NCI-H2081 (cell line): ENCODE measurements at regions not wholly inside any gene's neighbourhood (a gene's known extent, or its start where the extent isn't known, plus 50 kb on each side); places are given as distances from the start of the nearest gene placed in this dataset.
"Not testable (repeated sequence)": the region's sequence is repeated elsewhere in the genome, so short reads cannot be mapped to it uniquely, and the experiment has no call there.

Source experiments
- DNase-seq, 2 experiments: peaks; one replicate each; lab custom pipeline; 2025; lab: John Stamatoyannopoulos, UW

DNA sequence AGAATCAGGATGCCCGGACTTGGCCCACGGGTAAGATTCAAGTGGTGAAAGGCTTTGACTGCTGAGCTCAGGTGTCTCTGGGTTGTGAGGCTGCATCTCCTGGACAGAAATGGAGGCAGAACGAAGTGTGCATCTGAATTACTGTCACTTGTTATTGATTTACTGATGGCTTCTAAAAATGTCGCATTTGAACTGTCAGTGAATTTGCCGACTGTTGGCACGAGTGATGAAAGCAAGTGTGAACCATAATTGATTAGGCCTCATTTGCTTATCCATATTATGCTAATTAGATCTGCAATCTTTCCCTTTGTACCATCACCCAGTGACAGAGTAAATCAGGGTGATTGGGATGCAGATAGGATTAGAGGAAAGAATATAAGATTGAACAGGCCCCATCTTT is 252.4 kb downstream of the NUF2 start:
- DNase-seq: no peak

DNA sequence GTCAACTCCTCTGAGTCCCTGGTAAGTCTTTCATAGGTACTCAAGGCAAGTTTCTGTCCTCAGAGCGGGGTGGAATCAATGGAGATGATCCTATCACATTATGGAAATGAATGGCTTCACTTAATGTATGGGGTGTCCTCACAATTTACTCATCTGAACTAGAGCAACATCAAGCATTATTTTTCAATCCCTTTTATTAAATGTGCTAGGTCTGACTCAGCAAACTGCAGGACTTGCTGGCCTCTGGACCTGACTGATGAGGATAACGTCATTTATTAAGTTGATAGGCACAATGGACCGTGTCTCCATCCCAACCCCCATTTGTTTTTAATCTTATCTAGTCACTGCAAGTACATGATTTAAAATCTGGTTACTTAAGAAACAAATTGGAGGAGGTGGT is 259.2 kb downstream of the NUF2 start:
- DNase-seq: no peak

- DNase-seq: no peak
Observed at GRCh38 chr1:163583661-163584181, 262.0 kb downstream of the NUF2 start.

DNA sequence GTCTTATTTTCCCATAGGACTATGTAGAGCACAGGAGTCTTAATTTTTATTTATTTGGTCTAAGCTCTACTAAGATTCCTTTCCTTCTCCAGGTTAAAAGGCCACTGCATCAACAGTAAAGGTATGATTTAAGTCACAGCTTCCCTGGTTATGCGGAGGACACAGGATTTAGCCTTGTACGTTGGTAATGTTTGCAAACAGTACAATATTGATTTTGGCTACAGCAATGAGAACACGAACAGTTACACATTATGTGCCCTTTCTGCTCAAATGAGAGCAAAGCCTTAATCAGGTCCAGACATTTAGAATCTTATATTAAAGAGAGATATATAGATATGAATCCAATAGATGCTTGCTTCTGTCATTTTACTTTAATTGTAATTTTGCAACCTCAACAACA is 264.0 kb downstream of the NUF2 start:
- no peak for DNase-seq

DNA sequence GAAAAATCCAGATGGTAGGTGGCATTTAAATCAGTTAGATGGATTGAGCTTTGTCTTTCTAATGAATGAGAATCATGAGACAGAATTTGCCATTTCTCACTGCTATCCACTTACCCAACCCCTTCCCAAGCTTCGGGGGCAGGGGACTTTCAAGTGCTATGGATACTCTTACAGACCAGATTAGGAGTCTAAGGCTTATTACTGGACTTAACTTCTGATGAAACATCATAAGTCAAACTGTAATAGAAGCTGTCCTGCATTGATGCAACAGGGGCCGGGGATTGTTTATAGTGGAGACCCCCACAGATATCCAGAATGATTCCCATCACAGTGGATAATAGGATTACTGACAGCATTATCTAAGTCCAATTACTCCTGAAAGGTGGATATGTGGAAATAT is 267.0 kb downstream of the NUF2 start:
- no peak for DNase-seq

DNA sequence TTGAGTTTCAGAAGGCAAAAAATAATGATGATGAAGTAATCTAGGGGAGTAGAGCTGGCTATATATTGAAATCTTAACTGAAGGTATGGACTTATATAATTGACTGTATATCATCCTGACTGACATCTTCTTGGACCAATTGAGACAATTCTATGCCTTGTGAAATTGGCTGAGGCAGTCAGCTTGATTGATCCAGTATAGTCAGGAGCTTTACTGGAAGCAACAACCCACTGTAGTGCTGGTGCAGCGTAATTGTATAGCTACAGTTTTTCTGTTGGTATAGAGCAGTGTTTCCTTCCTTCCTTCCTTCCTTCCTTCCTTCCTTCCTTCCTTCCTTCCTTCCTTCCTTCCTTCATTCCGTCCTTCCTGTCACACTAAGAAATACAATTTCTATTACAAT is 268.0 kb downstream of the NUF2 start:
- DNase-seq: no peak

DNA sequence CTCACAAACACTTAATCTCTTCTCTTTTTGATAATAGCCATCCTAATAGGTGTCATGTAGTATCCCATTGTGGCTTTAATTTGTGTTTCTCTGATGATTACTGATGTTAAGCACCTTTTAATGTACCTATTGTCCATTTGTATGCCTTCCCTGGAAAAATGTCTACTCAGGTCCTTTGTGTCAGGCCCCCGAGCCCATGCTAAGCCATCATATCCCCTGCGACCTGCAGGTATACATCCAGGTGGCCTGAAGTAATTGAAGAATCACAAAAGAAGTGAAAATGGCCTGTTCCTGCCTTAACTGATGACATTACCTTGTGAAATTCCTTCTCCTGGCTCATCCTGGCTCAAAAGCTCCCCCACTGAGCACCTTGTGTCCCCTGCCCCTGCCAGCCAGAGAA is 269.4 kb downstream of the NUF2 start:
- peak; percentile 26 to 29 for DNase-seq

- DNase-seq: not testable (repeated sequence)
Observed at GRCh38 chr1:163592623-163593022, 270.9 kb downstream of the NUF2 start.

- DNase-seq: not testable (repeated sequence)
Observed at GRCh38 chr1:163596106-163596505, 274.4 kb downstream of the NUF2 start.

- peak in 1 of 2 experiments; percentile 39 for DNase-seq
Observed at GRCh38 chr1:163596541-163597258, 274.9 kb downstream of the NUF2 start.

DNA sequence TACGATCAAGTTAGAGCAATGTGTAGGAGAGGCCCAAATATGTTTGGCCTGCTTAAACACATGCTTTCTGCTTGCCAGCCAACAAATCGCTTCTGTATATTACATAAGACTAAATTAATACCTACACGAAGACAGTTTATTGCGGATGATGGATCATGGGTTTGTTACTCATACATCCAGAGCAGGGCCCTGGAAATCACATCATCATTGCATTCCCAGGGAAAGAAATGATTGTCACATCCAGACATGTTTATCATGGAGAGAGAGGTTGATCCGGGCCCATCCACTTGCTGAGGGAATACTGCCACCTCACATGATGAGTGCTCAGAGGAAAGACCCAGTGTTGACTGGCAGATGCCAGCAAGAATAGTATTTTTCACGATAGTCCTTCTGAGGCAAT is 282.6 kb downstream of the NUF2 start:
- no peak for DNase-seq

DNA sequence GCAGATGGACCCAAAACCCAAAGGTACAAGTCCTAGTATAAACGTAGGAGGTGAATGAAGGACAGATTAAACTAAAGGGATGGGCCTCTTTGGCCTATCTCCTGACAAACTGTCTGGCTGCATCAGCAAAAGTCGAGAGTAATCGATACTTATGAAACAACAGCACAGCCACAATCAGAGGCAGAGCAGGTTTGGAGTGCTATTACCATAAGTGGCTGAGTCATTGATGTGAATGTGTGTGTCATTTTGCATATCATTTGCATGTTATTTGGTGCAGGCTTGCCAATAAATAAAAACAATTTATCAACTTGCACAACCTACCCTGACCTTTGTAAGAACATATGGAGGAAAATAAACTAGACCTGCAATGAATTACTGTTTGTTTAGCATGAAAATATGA is 283.1 kb downstream of the NUF2 start:
- DNase-seq: no peak

DNA sequence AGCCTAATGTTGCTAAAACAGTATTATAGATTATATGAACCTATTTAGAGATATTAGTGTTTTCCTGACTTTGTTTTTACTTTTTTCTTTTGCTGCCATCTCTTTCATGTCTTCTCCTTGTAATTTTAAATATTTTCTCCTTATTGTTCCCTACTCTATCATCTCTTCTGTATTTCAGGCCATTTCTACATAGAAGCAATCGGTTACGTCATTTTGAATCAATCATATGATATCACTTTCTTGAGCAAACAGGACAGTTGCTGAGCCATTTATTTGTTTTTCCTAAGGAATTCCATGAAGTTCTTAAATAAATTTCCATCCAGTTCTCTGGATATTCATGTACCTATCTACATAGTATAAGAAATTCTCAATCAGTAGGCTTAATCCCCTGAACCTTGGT is 287.2 kb downstream of the NUF2 start:
- no peak for DNase-seq

DNA sequence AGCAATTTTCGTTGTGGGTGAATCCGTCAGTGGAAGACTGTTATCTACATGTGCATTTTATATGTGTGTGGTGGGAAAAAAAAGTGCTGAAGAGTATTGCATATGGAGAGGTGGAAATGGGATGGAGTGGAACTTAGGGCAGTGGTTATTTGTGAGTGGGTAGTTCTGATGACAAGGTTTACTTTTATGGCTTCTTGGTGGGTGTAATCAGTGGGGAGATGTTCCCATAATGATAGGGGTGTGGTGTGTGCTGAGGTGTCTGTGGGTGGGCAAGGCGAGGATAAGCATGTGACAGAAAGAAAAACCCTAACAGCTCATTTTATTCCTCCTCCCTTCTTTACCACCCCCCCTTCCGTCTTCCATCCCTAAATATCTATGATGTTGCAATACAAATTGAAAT is 288.1 kb downstream of the NUF2 start:
- no peak for DNase-seq

- DNase-seq: peak; percentile 96 to 99
Observed at GRCh38 chr1:163610486-163610885, 288.7 kb downstream of the NUF2 start.

DNA sequence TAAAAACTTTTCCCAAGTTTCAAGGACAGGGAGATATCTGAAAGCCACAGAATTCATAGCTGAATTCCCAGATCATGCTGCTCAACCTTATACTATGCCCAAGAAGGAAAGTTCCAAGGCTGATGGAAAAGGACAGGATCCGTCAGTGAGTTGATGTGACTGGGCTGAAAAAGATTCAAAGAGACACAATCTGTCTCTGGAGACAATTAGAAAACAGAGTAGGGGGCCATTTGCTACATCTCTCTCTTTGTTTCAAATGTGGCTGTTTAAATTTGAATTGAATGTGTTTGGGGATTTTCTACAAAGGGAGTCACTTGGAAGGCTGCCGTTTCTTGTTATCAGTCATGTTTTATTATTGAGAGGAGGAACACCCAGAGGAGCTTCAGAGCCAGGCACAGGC is 292.6 kb downstream of the NUF2 start:
- no peak for DNase-seq

DNA sequence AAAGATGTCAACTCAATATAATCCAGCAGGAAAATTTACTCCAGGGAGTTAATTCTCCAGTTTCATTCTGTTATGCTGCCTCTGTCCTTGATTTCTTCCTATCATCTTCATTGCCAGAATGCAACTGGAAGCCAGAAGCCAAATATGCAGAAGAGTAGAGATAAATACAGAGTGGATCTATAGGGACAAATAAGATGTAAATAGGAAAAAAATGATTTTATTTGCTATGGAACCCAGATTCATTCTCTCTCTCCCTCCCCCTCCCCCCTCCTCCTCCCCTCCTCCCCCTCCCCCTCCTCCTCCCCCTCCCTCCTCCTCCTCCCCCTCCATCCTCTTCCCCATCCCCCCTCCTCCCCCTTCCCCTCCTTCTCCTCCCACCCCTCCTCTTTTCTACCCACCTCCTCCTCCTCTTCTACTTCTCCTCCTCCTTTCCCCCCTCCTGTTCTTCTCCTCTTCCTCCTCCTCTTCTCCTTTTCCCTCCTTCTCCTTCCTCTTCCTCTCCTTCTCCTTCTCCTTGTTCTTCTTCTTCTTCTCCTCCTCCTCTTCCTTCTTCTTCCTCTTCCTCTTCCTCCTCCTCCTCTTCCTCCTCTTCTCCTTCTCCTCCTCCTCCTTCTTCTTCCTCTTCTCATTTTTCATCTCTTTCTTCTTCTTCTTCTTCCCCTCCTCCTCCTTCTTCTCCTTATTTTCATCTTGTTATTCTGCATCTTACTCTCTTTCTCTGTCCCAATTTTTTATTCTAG is 306.4 kb downstream of the NUF2 start:
- no peak for DNase-seq

DNA sequence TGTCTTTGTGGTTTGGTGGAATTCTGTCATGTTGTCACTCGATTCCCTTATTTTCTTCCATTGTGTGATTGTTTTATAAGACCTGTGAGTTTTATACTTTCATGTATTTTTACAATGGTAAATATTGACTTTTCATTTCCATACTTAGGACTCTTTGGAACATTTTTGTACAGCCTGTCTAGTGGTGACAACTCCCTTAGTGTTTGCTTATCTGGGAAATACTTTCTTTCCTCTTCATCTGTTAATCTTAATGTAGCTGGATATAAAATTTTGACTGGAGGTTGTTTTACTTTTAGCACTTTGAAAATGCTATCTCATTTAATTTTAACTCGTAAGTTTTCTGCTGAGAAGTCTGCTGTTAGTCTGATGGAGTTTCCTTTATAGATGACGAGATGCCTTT is 310.5 kb downstream of the NUF2 start:
- no peak for DNase-seq

DNA sequence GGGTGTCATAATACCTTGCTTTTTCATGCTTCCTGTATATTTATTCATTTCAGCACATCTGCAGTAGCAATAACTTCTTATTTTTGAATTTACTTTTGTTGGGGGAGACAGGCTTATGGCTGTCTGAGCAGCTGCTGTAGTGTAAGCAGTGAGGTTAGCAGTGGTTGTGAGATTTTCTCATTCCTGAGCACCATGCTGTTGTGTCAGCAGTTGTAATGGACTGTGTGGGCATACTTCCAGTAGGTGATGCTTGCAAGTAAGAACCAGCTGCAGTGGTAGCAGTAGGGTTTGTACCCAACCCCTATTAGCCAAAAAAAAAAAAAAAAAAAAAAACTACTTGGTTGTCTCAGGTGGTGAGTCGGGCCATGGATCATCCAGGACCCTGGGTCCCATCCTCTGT is 311.6 kb downstream of the NUF2 start:
- DNase-seq: no peak

DNA sequence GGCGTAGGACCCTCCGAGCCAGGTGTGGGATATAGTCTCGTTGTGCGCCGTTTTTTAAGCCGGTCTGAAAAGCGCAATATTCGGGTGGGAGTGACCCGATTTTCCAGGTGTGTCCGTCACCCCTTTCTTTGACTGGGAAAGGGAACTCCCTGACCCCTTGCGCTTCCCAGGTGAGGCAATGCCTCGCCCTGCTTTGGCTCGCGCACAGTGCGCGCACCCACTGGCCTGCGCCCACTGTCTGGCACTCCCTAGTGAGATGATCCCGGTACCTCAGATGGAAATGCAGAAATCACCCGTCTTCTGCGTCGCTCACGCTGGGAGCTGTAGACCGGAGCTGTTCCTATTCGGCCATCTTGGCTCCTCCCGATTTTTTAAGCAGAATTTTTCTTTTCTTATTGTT is 323.9 kb downstream of the NUF2 start:
- not testable (repeated sequence) for DNase-seq

DNA sequence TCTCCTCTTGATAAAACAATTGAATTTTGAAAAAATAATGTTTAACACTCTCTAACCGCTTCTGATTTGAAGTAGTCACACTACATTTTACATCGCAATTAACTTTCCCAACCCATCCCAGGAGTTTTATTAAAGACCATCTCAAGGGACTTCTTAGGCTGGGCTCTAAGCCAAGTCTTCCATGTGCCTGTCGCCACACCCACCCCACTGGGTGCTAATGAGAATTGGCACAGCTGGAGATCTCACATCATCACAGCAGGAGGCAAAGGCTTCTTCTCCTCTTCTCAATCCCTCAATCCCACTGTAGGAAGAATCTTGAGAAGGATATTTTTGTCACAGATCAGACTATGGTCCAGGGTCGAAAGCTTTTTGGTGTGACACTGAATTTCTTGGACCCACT is 328.9 kb downstream of the NUF2 start:
- DNase-seq: peak; percentile 46 to 54

DNA sequence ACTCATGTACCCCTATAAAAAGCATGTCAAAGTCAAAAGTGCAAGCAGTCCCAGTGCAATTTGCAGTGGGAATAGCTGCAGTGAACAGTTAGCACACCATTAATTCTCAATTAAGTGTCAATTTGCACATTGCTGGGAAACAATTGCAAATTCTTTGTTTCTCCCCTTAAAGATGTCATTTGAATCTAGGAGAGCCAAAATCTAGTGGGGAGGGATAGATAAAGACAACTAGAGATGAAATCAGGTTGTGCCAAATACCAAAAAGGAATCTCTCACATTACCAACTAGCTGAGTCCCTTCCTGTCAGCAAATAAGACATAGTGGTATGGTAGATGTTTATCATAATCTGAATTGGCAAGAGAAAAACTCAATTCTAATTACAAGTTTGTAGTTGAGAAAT is 330.7 kb downstream of the NUF2 start:
- no peak for DNase-seq

GRCh38 chr1:163655565-163655964 is 333.8 kb downstream of the NUF2 start:
- DNase-seq: no peak
